Natural killer cell (primary cell): ENCODE measurements at regions not wholly inside any gene's neighbourhood (a gene's known extent, or its start where the extent isn't known, plus 50 kb on each side); places are given as distances from the start of the nearest gene placed in this dataset.

Experiments
- ATAC-seq, 3 donors: fragments of 150-1000 bp in 2 of 3; fragments of 200-7000 bp in 1 of 3; cut with Tn5 transposase; 1 replicate in 1 of 3; 2 replicates in 2 of 3; pipeline ENCODE4 v1.10.0; 2021; ENCODE audit warnings: mild to moderate bottlenecking in 2 of 3, moderate library complexity in 2 of 3
- DNase-seq, 2 donors: peaks; one replicate each; pipeline versions ENCODE4 v3.0.0 to v3.0.0-alpha.2; 2013 to 2021; ENCODE audit warnings: mixed read lengths in 1 of 2
- H3K27ac ChIP-seq: one replicate; pipeline ENCODE4 v1.5.1; 2013; ENCODE audit warnings: mild to moderate bottlenecking, low read length
- H3K27me3 ChIP-seq: one replicate; pipeline ENCODE4 v1.6.1; 2013; ENCODE audit warnings: low read length; ENCODE audit not compliant: control insufficient read depth, insufficient read depth
- H3K36me3 ChIP-seq: one replicate; pipeline ENCODE4 v1.6.1; 2013; ENCODE audit warnings: low read length; ENCODE audit not compliant: control insufficient read depth, insufficient read depth
- H3K4me1 ChIP-seq: one replicate; pipeline ENCODE4 v1.6.1; 2013; ENCODE audit warnings: low read length; ENCODE audit not compliant: control insufficient read depth, insufficient read depth
- H3K4me3 ChIP-seq: one replicate; pipeline ENCODE4 v1.5.1; 2013; ENCODE audit warnings: low read length
- H3K9me3 ChIP-seq: one replicate; pipeline ENCODE4 v1.6.1; 2013; ENCODE audit warnings: low read length; ENCODE audit not compliant: control insufficient read depth, insufficient read depth
- H3K27ac Mint-ChIP-seq, 2 donors: one replicate each; pipeline ENCODE4 v1.8.0; 2022; ENCODE audit warnings: mild to moderate bottlenecking in 2 of 2, mixed read lengths in 2 of 2, moderate library complexity in 1 of 2
- H3K27me3 Mint-ChIP-seq, 2 donors: one replicate each; pipeline ENCODE4 v1.8.0; 2022; ENCODE audit warnings: low read depth in 2 of 2, mixed read lengths in 2 of 2
- H3K36me3 Mint-ChIP-seq: one replicate; pipeline ENCODE4 v1.8.0; 2022; ENCODE audit warnings: mixed read lengths
- H3K4me1 Mint-ChIP-seq, 2 donors: one replicate each; pipeline ENCODE4 v1.8.0; 2022; ENCODE audit warnings: mixed read lengths in 2 of 2
- H3K4me3 Mint-ChIP-seq: one replicate; pipeline ENCODE4 v1.8.0; 2022; ENCODE audit warnings: mild to moderate bottlenecking, moderate library complexity, mixed read lengths
- H3K9me3 Mint-ChIP-seq, 2 donors: one replicate each; pipeline ENCODE4 v1.8.0; 2022; ENCODE audit warnings: mixed read lengths in 2 of 2
- CTCF ChIP-seq: fragments of 200-600 bp; IDR thresholded peaks from one replicate; pipeline ENCODE4 v1.8.0; 2022; ENCODE audit warnings: antibody characterized with exemption
- WGBS: methylation state at CpG from one replicate; pipeline ENCODE4 v1.1.7; 2013; ENCODE audit warnings: missing lambda C conversion rate; ENCODE audit not compliant: insufficient coverage; 5-methylcytosine and 5-hydroxymethylcytosine counted together
- intact Hi-C: fragments of 100-400 bp; cut with micrococcal nuclease; formaldehyde crosslinking; loops from one replicate; pipeline ENCODE4 v1.14.2; 2022

GRCh38 chr6:137601471-137601870 lies 107.3 kb upstream of the OLIG3 start:
- no peak overlapping the region for H3K4me3 Mint-ChIP-seq
- no peak overlapping the region for H3K27ac Mint-ChIP-seq

GRCh38 chr6:137602313-137603197 lies 108.4 kb upstream of the OLIG3 start:
- Mint-ChIP-seq H3K27me3 (peaks cover 36 to 67% of the 10 kb centered on the region in 2 donors), H3K4me1 (no peaks in the 10 kb centered on the region), H3K4me3 (no peak overlapping the region), H3K27ac (no peak overlapping the region), H3K36me3 (no peaks in the 10 kb centered on the region), H3K9me3 (no peaks in the 10 kb centered on the region)
- Histone ChIP-seq H3K9me3 (no peaks in the 10 kb centered on the region), H3K4me3 (no peak overlapping the region), H3K27ac (no peak overlapping the region), H3K36me3 (no peaks in the 10 kb centered on the region), H3K4me1 (no peaks in the 10 kb centered on the region), H3K27me3 (peaks cover 6% of the 10 kb centered on the region)
- intact Hi-C loops, result no loop called here
- ATAC-seq (no peak), DNase-seq (no peak)
- TF ChIP-seq CTCF, result no peak
- 90% methylated on average over 7 of the region's 9 CpGs for WGBS

More at GRCh38 chr6:137601471-137601870, 107.3 kb upstream of the OLIG3 start:
- 91% methylated on average over 4 of the region's 4 CpGs for WGBS
- no peaks in the 10 kb centered on the region for H3K4me1 Mint-ChIP-seq
- Histone ChIP-seq H3K27ac (no peak overlapping the region), H3K4me3 (no peak overlapping the region), H3K4me1 (no peaks in the 10 kb centered on the region), H3K9me3 (no peaks in the 10 kb centered on the region), H3K36me3 (no peaks in the 10 kb centered on the region), H3K27me3 (peaks cover 4% of the 10 kb centered on the region)
- ATAC-seq, result no peak
- peaks cover 34 to 63% of the 10 kb centered on the region in 2 donors for H3K27me3 Mint-ChIP-seq
- TF ChIP-seq CTCF, result no peak
- no peaks in the 10 kb centered on the region for H3K36me3 Mint-ChIP-seq
- H3K9me3 Mint-ChIP-seq, result no peaks in the 10 kb centered on the region
- intact Hi-C loops, result no loop called here
- no peak for DNase-seq

- H3K4me3 Mint-ChIP-seq, result no peak overlapping the region
- H3K27me3 Mint-ChIP-seq, result peaks cover 23 to 63% of the 10 kb centered on the region in 2 donors
- H3K4me1 Mint-ChIP-seq, result no peaks in the 10 kb centered on the region
- Histone ChIP-seq H3K27ac (no peak overlapping the region), H3K9me3 (no peaks in the 10 kb centered on the region), H3K36me3 (no peaks in the 10 kb centered on the region), H3K27me3 (peaks cover 10% of the 10 kb centered on the region), H3K4me3 (no peak overlapping the region), H3K4me1 (no peaks in the 10 kb centered on the region)
- H3K9me3 Mint-ChIP-seq, result no peaks in the 10 kb centered on the region
- H3K36me3 Mint-ChIP-seq, result no peaks in the 10 kb centered on the region
- 60% methylated on average over 2 of the region's 2 CpGs for WGBS
- no peak for TF ChIP-seq CTCF
- intact Hi-C loops, result no loop called here
- ATAC-seq (no peak), DNase-seq (no peak)
- no peak overlapping the region for H3K27ac Mint-ChIP-seq
Observed at GRCh38 chr6:137610702-137611101, 116.5 kb upstream of the OLIG3 start.
